ENCODE measurements at regions not wholly inside any gene's neighbourhood (a gene's known extent, or its start where the extent isn't known, plus 50 kb on each side); places are given as distances from the start of the nearest gene placed in this dataset.

- no peak for TF ChIP-seq CTCF (IDR thresholded peaks at IDR 0.05; ENCODE audit: low read depth, low read length, poor library complexity, severe bottlenecking)
- no peak for TF ChIP-seq EZH2phosphoT487 (IDR thresholded peaks at IDR 0.05; ENCODE audit: borderline replicate concordance, low read length)
Measured at GRCh38 chr6:81002126-81002525, 750.4 kb downstream of the TENT5A start.

Data from DOHH2 (cell line).